OCI-LY3 (cell line): ENCODE measurements at regions not wholly inside any gene's neighbourhood (a gene's known extent, or its start where the extent isn't known, plus 50 kb on each side); places are given as distances from the start of the nearest gene placed in this dataset.

Experiments used
- EZH2phosphoT487 ChIP-seq: fragments of 200-600 bp; shearing (Covaris generic); IDR thresholded peaks from 2 replicates; pipeline ENCODE4 v1.6.1; 2018; ENCODE audit warnings: antibody characterized with exemption, mixed run types, low read depth
- TF ChIP-seq, protein P1 (sequence below): fragments of 200-600, 300-600 bp; sonication (generic); IDR thresholded peaks from 2 replicates; pipeline ENCODE4 v1.5.1; 2014; ENCODE audit warnings: antibody characterized with exemption, low read length, low read depth

DNA sequence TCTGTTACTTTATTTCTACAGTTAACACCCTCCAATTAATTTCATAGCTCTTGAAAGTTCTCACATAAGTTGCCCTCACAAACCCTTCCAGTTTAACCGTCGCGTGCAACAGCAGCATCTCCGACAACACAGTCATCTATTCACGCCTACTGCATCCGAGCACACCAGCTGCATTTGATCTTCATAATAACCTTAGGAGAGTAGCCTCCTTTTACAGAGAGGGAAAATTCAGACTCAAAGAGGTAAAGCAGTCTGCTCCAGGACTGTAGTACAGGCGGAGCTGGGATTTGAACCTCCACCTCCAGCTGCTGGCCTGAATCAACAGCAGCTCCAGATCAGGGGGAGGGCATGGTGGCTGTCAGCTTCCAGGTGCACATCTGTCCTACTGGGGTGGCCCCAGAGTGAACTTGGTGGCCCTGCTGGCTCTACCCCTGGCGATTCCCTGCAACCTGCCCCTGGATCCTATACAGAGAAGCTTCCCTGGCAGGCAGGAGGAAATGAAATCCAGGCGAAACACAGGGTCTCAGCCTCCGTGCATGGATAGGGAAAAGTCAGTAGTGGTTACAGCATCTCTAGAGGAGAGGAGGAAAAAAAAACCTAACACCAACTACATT lies 71.6 kb upstream of the UNC5A start:
- TF ChIP-seq, protein P1, sequence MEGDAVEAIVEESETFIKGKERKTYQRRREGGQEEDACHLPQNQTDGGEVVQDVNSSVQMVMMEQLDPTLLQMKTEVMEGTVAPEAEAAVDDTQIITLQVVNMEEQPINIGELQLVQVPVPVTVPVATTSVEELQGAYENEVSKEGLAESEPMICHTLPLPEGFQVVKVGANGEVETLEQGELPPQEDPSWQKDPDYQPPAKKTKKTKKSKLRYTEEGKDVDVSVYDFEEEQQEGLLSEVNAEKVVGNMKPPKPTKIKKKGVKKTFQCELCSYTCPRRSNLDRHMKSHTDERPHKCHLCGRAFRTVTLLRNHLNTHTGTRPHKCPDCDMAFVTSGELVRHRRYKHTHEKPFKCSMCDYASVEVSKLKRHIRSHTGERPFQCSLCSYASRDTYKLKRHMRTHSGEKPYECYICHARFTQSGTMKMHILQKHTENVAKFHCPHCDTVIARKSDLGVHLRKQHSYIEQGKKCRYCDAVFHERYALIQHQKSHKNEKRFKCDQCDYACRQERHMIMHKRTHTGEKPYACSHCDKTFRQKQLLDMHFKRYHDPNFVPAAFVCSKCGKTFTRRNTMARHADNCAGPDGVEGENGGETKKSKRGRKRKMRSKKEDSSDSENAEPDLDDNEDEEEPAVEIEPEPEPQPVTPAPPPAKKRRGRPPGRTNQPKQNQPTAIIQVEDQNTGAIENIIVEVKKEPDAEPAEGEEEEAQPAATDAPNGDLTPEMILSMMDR = no peak
- no peak for TF ChIP-seq EZH2phosphoT487
